Keratinocyte (primary cell): ENCODE measurements at regions not wholly inside any gene's neighbourhood (a gene's known extent, or its start where the extent isn't known, plus 50 kb on each side); places are given as distances from the start of the nearest gene placed in this dataset.

ENCODE experiments used
- CTCF ChIP-seq, 3 experiments: IDR thresholded peaks in 1 of 3; conservative IDR thresholded peaks in 1 of 3; optimal IDR thresholded peaks in 1 of 3; 2 replicates in 2 of 3; 3 replicates in 1 of 3; pipeline versions ENCODE3 to v1.5.1; 2011; ENCODE audit warnings: low read length in 3 of 3, mild to moderate bottlenecking in 3 of 3, moderate library complexity in 2 of 3, control low read depth in 1 of 3, inconsistent platforms in 1 of 3; ENCODE audit not compliant: insufficient read depth in 2 of 3; ENCODE audit errors: extremely low read depth in 1 of 3
- EZH2 ChIP-seq: IDR thresholded peaks from one replicate; pipeline ENCODE4 v1.6.1; 2012; ENCODE audit warnings: inconsistent platforms, mild to moderate bottlenecking, low read length, moderate library complexity

- no peak for TF ChIP-seq CTCF (optimal IDR thresholded peaks at IDR 0.05 in 1 of 3, IDR thresholded peaks at IDR 0.05 in 1 of 3, conservative IDR thresholded peaks at IDR 0.05 in 1 of 3; ENCODE audit: extremely low read depth in 1 of 3, insufficient read depth in 2 of 3, low read length in 3 of 3)
- no peak for TF ChIP-seq EZH2
These were observed 1244.2 kb upstream of the MIR17HG start for GRCh38 chr13:90103099-90103784.
